Adrenal gland (tissue), 5 donors: ENCODE measurements at regions not wholly inside any gene's neighbourhood (a gene's known extent, or its start where the extent isn't known, plus 50 kb on each side); places are given as distances from the start of the nearest gene placed in this dataset.

ENCODE experiments used
- POLR2A ChIP-seq, 2 donors: fragments of 450-650 bp; IDR thresholded peaks; one replicate each; pipeline ENCODE4 v1.6.1; 2017; ENCODE audit warnings: antibody characterized with exemption in 2 of 2, mild to moderate bottlenecking in 2 of 2, moderate library complexity in 1 of 2
- TF ChIP-seq, protein P1 (sequence below), 6 experiments: fragments of 450-650 bp in 4 of 6; fragments of 200-600 bp in 2 of 6; sonication (generic) in 1 of 6; IDR thresholded peaks; 1 replicate in 5 of 6; 2 replicates in 1 of 6; pipeline versions ENCODE4 v1.5.1 to v1.8.0; 2016 to 2021; ENCODE audit warnings: antibody characterized with exemption in 6 of 6, mild to moderate bottlenecking in 2 of 6, moderate library complexity in 1 of 6
- donor health status: DM: no; HTN: no; CAD: no.

DNA sequence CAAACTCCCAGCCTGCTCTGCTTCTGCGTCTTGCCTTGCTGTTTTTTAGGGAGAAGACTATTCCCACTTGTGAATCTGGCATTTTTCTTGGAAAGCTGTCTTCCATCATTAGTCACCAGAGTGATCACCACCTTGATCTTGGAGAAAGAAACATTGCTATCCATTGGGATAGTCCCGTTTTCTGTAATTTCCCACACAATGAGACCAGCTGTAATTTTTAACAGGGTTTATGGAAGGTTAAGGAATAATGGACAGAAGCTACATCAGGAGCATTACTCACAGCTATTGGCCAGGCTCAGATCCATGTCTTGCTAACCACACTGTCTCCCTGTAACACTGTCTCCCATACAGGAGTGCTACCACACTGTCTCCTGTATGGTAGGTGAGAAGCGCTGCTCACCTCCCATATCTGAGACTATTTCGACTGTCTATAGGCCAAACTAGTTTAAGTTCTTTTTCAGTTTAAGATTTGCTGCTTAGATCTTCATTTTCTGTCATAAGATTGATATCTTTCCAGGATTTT is 523.0 kb downstream of the SPRY1 start:
- TF ChIP-seq, protein P1, sequence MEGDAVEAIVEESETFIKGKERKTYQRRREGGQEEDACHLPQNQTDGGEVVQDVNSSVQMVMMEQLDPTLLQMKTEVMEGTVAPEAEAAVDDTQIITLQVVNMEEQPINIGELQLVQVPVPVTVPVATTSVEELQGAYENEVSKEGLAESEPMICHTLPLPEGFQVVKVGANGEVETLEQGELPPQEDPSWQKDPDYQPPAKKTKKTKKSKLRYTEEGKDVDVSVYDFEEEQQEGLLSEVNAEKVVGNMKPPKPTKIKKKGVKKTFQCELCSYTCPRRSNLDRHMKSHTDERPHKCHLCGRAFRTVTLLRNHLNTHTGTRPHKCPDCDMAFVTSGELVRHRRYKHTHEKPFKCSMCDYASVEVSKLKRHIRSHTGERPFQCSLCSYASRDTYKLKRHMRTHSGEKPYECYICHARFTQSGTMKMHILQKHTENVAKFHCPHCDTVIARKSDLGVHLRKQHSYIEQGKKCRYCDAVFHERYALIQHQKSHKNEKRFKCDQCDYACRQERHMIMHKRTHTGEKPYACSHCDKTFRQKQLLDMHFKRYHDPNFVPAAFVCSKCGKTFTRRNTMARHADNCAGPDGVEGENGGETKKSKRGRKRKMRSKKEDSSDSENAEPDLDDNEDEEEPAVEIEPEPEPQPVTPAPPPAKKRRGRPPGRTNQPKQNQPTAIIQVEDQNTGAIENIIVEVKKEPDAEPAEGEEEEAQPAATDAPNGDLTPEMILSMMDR (IDR thresholded peaks at IDR 0.05) = no peak
- no peak for TF ChIP-seq POLR2A (IDR thresholded peaks at IDR 0.05)
